Natural killer cell (primary cell): ENCODE measurements at regions not wholly inside any gene's neighbourhood (a gene's known extent, or its start where the extent isn't known, plus 50 kb on each side); places are given as distances from the start of the nearest gene placed in this dataset.

Source experiments
- ATAC-seq, 3 donors: fragments of 150-1000 bp in 2 of 3; fragments of 200-7000 bp in 1 of 3; cut with Tn5 transposase; 1 replicate in 1 of 3; 2 replicates in 2 of 3; pipeline ENCODE4 v1.10.0; 2021; ENCODE audit warnings: mild to moderate bottlenecking in 2 of 3, moderate library complexity in 2 of 3
- DNase-seq, 2 donors: peaks; one replicate each; pipeline versions ENCODE4 v3.0.0 to v3.0.0-alpha.2; 2013 to 2021; ENCODE audit warnings: mixed read lengths in 1 of 2
- H3K27ac ChIP-seq: one replicate; pipeline ENCODE4 v1.5.1; 2013; ENCODE audit warnings: mild to moderate bottlenecking, low read length
- H3K27me3 ChIP-seq: one replicate; pipeline ENCODE4 v1.6.1; 2013; ENCODE audit warnings: low read length; ENCODE audit not compliant: control insufficient read depth, insufficient read depth
- H3K36me3 ChIP-seq: one replicate; pipeline ENCODE4 v1.6.1; 2013; ENCODE audit warnings: low read length; ENCODE audit not compliant: control insufficient read depth, insufficient read depth
- H3K4me1 ChIP-seq: one replicate; pipeline ENCODE4 v1.6.1; 2013; ENCODE audit warnings: low read length; ENCODE audit not compliant: control insufficient read depth, insufficient read depth
- H3K4me3 ChIP-seq: one replicate; pipeline ENCODE4 v1.5.1; 2013; ENCODE audit warnings: low read length
- H3K9me3 ChIP-seq: one replicate; pipeline ENCODE4 v1.6.1; 2013; ENCODE audit warnings: low read length; ENCODE audit not compliant: control insufficient read depth, insufficient read depth
- H3K27ac Mint-ChIP-seq, 2 donors: one replicate each; pipeline ENCODE4 v1.8.0; 2022; ENCODE audit warnings: mild to moderate bottlenecking in 2 of 2, mixed read lengths in 2 of 2, moderate library complexity in 1 of 2
- H3K27me3 Mint-ChIP-seq, 2 donors: one replicate each; pipeline ENCODE4 v1.8.0; 2022; ENCODE audit warnings: low read depth in 2 of 2, mixed read lengths in 2 of 2
- H3K36me3 Mint-ChIP-seq: one replicate; pipeline ENCODE4 v1.8.0; 2022; ENCODE audit warnings: mixed read lengths
- H3K4me1 Mint-ChIP-seq, 2 donors: one replicate each; pipeline ENCODE4 v1.8.0; 2022; ENCODE audit warnings: mixed read lengths in 2 of 2
- H3K4me3 Mint-ChIP-seq: one replicate; pipeline ENCODE4 v1.8.0; 2022; ENCODE audit warnings: mild to moderate bottlenecking, moderate library complexity, mixed read lengths
- H3K9me3 Mint-ChIP-seq, 2 donors: one replicate each; pipeline ENCODE4 v1.8.0; 2022; ENCODE audit warnings: mixed read lengths in 2 of 2
- CTCF ChIP-seq: fragments of 200-600 bp; IDR thresholded peaks from one replicate; pipeline ENCODE4 v1.8.0; 2022; ENCODE audit warnings: antibody characterized with exemption
- WGBS: methylation state at CpG from one replicate; pipeline ENCODE4 v1.1.7; 2013; ENCODE audit warnings: missing lambda C conversion rate; ENCODE audit not compliant: insufficient coverage; 5-methylcytosine and 5-hydroxymethylcytosine counted together
- intact Hi-C: fragments of 100-400 bp; cut with micrococcal nuclease; formaldehyde crosslinking; loops from one replicate; pipeline ENCODE4 v1.14.2; 2022

GRCh38 chr2:41116106-41116797 is 664.4 kb upstream of the SLC8A1 start:
- DNase-seq: no peak
- no peak overlapping the region for H3K4me3 ChIP-seq
- peaks cover 9 to 13% of the 10 kb centered on the region in 2 donors for H3K9me3 Mint-ChIP-seq
- no peaks in the 10 kb centered on the region for H3K4me1 ChIP-seq
- H3K4me1 Mint-ChIP-seq: no peaks in the 10 kb centered on the region
- no peak for TF ChIP-seq CTCF
- intact Hi-C loops: no loop called here
- no peak for ATAC-seq
- H3K27me3 ChIP-seq: no peaks in the 10 kb centered on the region
- H3K27ac ChIP-seq: no peak overlapping the region
- H3K36me3 Mint-ChIP-seq: no peaks in the 10 kb centered on the region
- no peaks in the 10 kb centered on the region for H3K36me3 ChIP-seq
- no peak overlapping the region for H3K27ac Mint-ChIP-seq
- H3K4me3 Mint-ChIP-seq: no peak overlapping the region
- no peaks in the 10 kb centered on the region for H3K9me3 ChIP-seq
- 100% methylated on average over 2 of the region's 8 CpGs for WGBS
- no peaks in the 10 kb centered on the region for H3K27me3 Mint-ChIP-seq

GRCh38 chr2:41119489-41119888 is 667.6 kb upstream of the SLC8A1 start:
- Mint-ChIP-seq H3K27ac (no peak overlapping the region), H3K4me3 (no peak overlapping the region), H3K9me3 (peaks cover 14 to 19% of the 10 kb centered on the region in 2 donors), H3K27me3 (no peaks in the 10 kb centered on the region), H3K4me1 (no peaks in the 10 kb centered on the region), H3K36me3 (no peaks in the 10 kb centered on the region)
- no peak overlapping the region for H3K4me3 ChIP-seq
- intact Hi-C loops: no loop called here
- no peaks in the 10 kb centered on the region for H3K27me3 ChIP-seq
- H3K9me3 ChIP-seq: no peaks in the 10 kb centered on the region
- TF ChIP-seq CTCF: no peak
- ATAC-seq (no peak), DNase-seq (no peak)
- H3K36me3 ChIP-seq: no peaks in the 10 kb centered on the region
- no peak overlapping the region for H3K27ac ChIP-seq
- H3K4me1 ChIP-seq: no peaks in the 10 kb centered on the region
- WGBS: 95% methylated on average over 4 of the region's 4 CpGs

- H3K9me3 Mint-ChIP-seq: peaks cover 18% of the 10 kb centered on the region in 2 donors
- no peak overlapping the region for H3K4me3 Mint-ChIP-seq
- H3K27ac Mint-ChIP-seq: no peak overlapping the region
- ATAC-seq (no peak), DNase-seq (no peak)
- no peak overlapping the region for H3K4me3 ChIP-seq
- intact Hi-C loops: no loop called here
- no peaks in the 10 kb centered on the region for H3K27me3 Mint-ChIP-seq
- no peaks in the 10 kb centered on the region for H3K36me3 ChIP-seq
- 79% methylated on average over 1 of the region's 1 CpG for WGBS
- no peaks in the 10 kb centered on the region for H3K9me3 ChIP-seq
- H3K27ac ChIP-seq: no peak overlapping the region
- H3K4me1 ChIP-seq: no peaks in the 10 kb centered on the region
- H3K36me3 Mint-ChIP-seq: no peaks in the 10 kb centered on the region
- no peaks in the 10 kb centered on the region for H3K27me3 ChIP-seq
- no peaks in the 10 kb centered on the region for H3K4me1 Mint-ChIP-seq
- no peak for TF ChIP-seq CTCF
These were observed 671.5 kb upstream of the SLC8A1 start for GRCh38 chr2:41123341-41123740.

GRCh38 chr2:41127351-41127750 is 675.5 kb upstream of the SLC8A1 start:
- H3K4me1 Mint-ChIP-seq: no peaks in the 10 kb centered on the region
- DNase-seq (no peak), ATAC-seq (no peak)
- WGBS: 63% methylated on average over 2 of the region's 3 CpGs
- Histone ChIP-seq H3K4me3 (no peak overlapping the region), H3K36me3 (no peaks in the 10 kb centered on the region), H3K27ac (no peak overlapping the region), H3K4me1 (no peaks in the 10 kb centered on the region), H3K27me3 (no peaks in the 10 kb centered on the region), H3K9me3 (no peaks in the 10 kb centered on the region)
- H3K36me3 Mint-ChIP-seq: no peaks in the 10 kb centered on the region
- H3K4me3 Mint-ChIP-seq: no peak overlapping the region
- no peaks in the 10 kb centered on the region for H3K27me3 Mint-ChIP-seq
- intact Hi-C loops: no loop called here
- TF ChIP-seq CTCF: no peak
- no peak overlapping the region for H3K27ac Mint-ChIP-seq
- H3K9me3 Mint-ChIP-seq: peaks cover 12 to 15% of the 10 kb centered on the region in 2 donors
